IMR-90 (cell line): ENCODE measurements at regions not wholly inside any gene's neighbourhood (a gene's known extent, or its start where the extent isn't known, plus 50 kb on each side); places are given as distances from the start of the nearest gene placed in this dataset.

Experiments used
- ATAC-seq: fragments of 200-7000 bp; cut with Tn5 transposase; 2 replicates; pipeline ENCODE4 v1.9.1; 2020; ENCODE audit warnings: low read depth, mild to moderate bottlenecking, moderate library complexity
- BruUV-seq: library from RNA; stranded (reverse); fragments of 400-500 nt; replicated peaks from 2 replicates; lab custom pipeline; 2021; lab: Mats Ljungman, UMichigan
- CTCF ChIA-PET: fragments of 300-600 bp; formaldehyde crosslinking; extraction: SDS; loops from one replicate; lab custom pipeline; 2021; ENCODE audit warnings: antibody characterized with exemption; lab: Yijun Ruan, JAX
- POLR2A ChIA-PET: fragments of 300-600 bp; sonication (Branson Sonifier 250); formaldehyde crosslinking; loops from one replicate; lab custom pipeline; 2022; ENCODE audit warnings: antibody characterized with exemption; ENCODE audit not compliant: unreplicated experiment; lab: Charles Lee
- DNase-seq: peaks from one replicate; pipeline ENCODE4 v3.0.0; 2013
- H2AFZ ChIP-seq: replicated peaks from 2 replicates; pipeline ENCODE3; 2013; ENCODE audit warnings: low read length, mild to moderate bottlenecking; ENCODE audit not compliant: poor library complexity
- H2AK5ac ChIP-seq: 2 replicates; pipeline ENCODE4 v1.6.1; 2013; ENCODE audit warnings: low read depth, low read length, inconsistent platforms
- H2AK9ac ChIP-seq: replicated peaks from 2 replicates; pipeline ENCODE3; 2013; ENCODE audit warnings: mild to moderate bottlenecking, low read depth, low read length, moderate library complexity; ENCODE audit not compliant: poor library complexity
- H2BK120ac ChIP-seq: 2 replicates; pipeline ENCODE4 v1.6.1; 2013; ENCODE audit warnings: low read depth, low read length, inconsistent platforms
- H2BK15ac ChIP-seq: 3 replicates; pipeline ENCODE4 v1.6.1; 2013; ENCODE audit warnings: low read depth, low read length, inconsistent platforms
- H2BK20ac ChIP-seq: 2 replicates; pipeline ENCODE4 v1.6.1; 2013; ENCODE audit warnings: low read depth, mild to moderate bottlenecking, inconsistent platforms, low read length, moderate library complexity
- H2BK5ac ChIP-seq: 2 replicates; pipeline ENCODE4 v1.6.1; 2013; ENCODE audit warnings: mild to moderate bottlenecking, low read depth, low read length, inconsistent platforms; ENCODE audit not compliant: poor library complexity, severe bottlenecking
- H3K14ac ChIP-seq: replicated peaks from 2 replicates; pipeline ENCODE4 v1.6.1; 2013; ENCODE audit warnings: low read depth, low read length, inconsistent platforms
- H3K18ac ChIP-seq: 2 replicates; pipeline ENCODE4 v1.6.1; 2013; ENCODE audit warnings: low read depth, low read length, control low read depth
- H3K23ac ChIP-seq: 2 replicates; pipeline ENCODE4 v1.6.1; 2013; ENCODE audit warnings: low read depth, low read length, inconsistent platforms
- H3K27ac ChIP-seq: 2 replicates; pipeline ENCODE4 v1.5.1; 2013; ENCODE audit warnings: mild to moderate bottlenecking, control low read depth, low read length; ENCODE audit not compliant: insufficient read depth
- H3K27me3 ChIP-seq: 2 replicates; pipeline ENCODE4 v1.6.1; 2013; ENCODE audit warnings: low read length; ENCODE audit not compliant: control insufficient read depth, insufficient read depth
- H3K36me3 ChIP-seq: 2 replicates; pipeline ENCODE4 v1.6.1; 2013; ENCODE audit warnings: low read length, mixed read lengths; ENCODE audit not compliant: control insufficient read depth, insufficient read depth
- H3K4ac ChIP-seq: 2 replicates; pipeline ENCODE4 v1.6.1; 2013; ENCODE audit warnings: low read depth, low read length, inconsistent platforms
- H3K4me1 ChIP-seq: 2 replicates; pipeline ENCODE4 v1.6.1; 2013; ENCODE audit warnings: low read length, mixed read lengths; ENCODE audit not compliant: control insufficient read depth, insufficient read depth
- H3K4me2 ChIP-seq: 2 replicates; pipeline ENCODE4 v1.6.1; 2013; ENCODE audit warnings: low read depth, mild to moderate bottlenecking, control low read depth, low read length, moderate library complexity
- H3K4me3 ChIP-seq: 2 replicates; pipeline ENCODE4 v1.5.1; 2013; ENCODE audit warnings: low read depth, mild to moderate bottlenecking, control low read depth, low read length, moderate library complexity; ENCODE audit not compliant: insufficient read depth
- H3K56ac ChIP-seq: 2 replicates; pipeline ENCODE4 v1.6.1; 2013; ENCODE audit warnings: low read length, inconsistent platforms; ENCODE audit not compliant: insufficient read depth; ENCODE audit errors: extremely low read depth
- H3K79me1 ChIP-seq, 2 experiments: 2 replicates each; pipeline ENCODE4 v1.6.1; 2013; ENCODE audit warnings: low read length in 2 of 2, inconsistent platforms in 1 of 2, low read depth in 1 of 2
- H3K9ac ChIP-seq: 2 replicates; pipeline ENCODE4 v1.6.1; 2013; ENCODE audit warnings: low read depth, low read length, control low read depth
- H3K9me1 ChIP-seq: 2 replicates; pipeline ENCODE4 v1.6.1; 2013; ENCODE audit warnings: low read length, inconsistent platforms; ENCODE audit not compliant: insufficient read depth
- H3K9me3 ChIP-seq: 2 replicates; pipeline ENCODE4 v1.6.1; 2013; ENCODE audit warnings: low read length; ENCODE audit not compliant: control insufficient read depth, insufficient read depth
- H4K20me1 ChIP-seq: 2 replicates; pipeline ENCODE4 v1.6.1; 2013; ENCODE audit warnings: low read length, inconsistent platforms; ENCODE audit not compliant: insufficient read depth
- H4K5ac ChIP-seq: 2 replicates; pipeline ENCODE4 v1.6.1; 2013; ENCODE audit warnings: mild to moderate bottlenecking, low read depth, low read length, control low read depth
- H4K8ac ChIP-seq, 2 experiments: 2 replicates each; pipeline ENCODE4 v1.6.1; 2013; ENCODE audit warnings: low read depth in 2 of 2, low read length in 2 of 2, control low read depth in 1 of 2, inconsistent platforms in 1 of 2
- H4K91ac ChIP-seq: 2 replicates; pipeline ENCODE4 v1.6.1; 2013; ENCODE audit warnings: low read depth, low read length, inconsistent platforms; ENCODE audit not compliant: insufficient read depth
- BHLHE40 ChIP-seq: fragments of 150-350 bp; IDR thresholded peaks from 2 replicates; pipeline ENCODE4 v1.6.1; 2016; ENCODE audit warnings: mild to moderate bottlenecking, low read depth, low read length
- CEBPB ChIP-seq: IDR thresholded peaks from 2 replicates; pipeline ENCODE4 v1.6.1; 2012; ENCODE audit warnings: low read depth, low read length, improper control_type of control experiment
- CHD1 ChIP-seq: IDR thresholded peaks from 2 replicates; pipeline ENCODE4 v1.6.1; 2012; ENCODE audit warnings: low read depth, low read length, improper control_type of control experiment
- CTCF ChIP-seq: conservative IDR thresholded peaks from 2 replicates; pipeline ENCODE4 v1.5.1; 2012; ENCODE audit warnings: mild to moderate bottlenecking, low read depth, low read length, improper control_type of control experiment
- ELK1 ChIP-seq: fragments of 150-350 bp; IDR thresholded peaks from 2 replicates; pipeline ENCODE4 v1.6.1; 2016; ENCODE audit warnings: low read depth, mild to moderate bottlenecking, low read length, moderate library complexity, borderline replicate concordance
- FOS ChIP-seq: fragments of 150-350 bp; IDR thresholded peaks from 2 replicates; pipeline ENCODE4 v1.6.1; 2016; ENCODE audit warnings: low read depth, low read length
- MAFK ChIP-seq: IDR thresholded peaks from 2 replicates; pipeline ENCODE4 v1.6.1; 2012; ENCODE audit warnings: low read depth, low read length, improper control_type of control experiment
- MAZ ChIP-seq: IDR thresholded peaks from 2 replicates; pipeline ENCODE4 v1.6.1; 2012; ENCODE audit warnings: low read depth, mild to moderate bottlenecking, low read length, improper control_type of control experiment, moderate library complexity, borderline replicate concordance
- MXI1 ChIP-seq: IDR thresholded peaks from 2 replicates; pipeline ENCODE4 v1.6.1; 2012; ENCODE audit warnings: low read depth, mild to moderate bottlenecking, low read length, moderate library complexity, borderline replicate concordance
- NFE2L2 ChIP-seq: fragments of 150-350 bp; IDR thresholded peaks from 2 replicates; pipeline ENCODE4 v1.6.1; 2016; ENCODE audit warnings: low read depth, mild to moderate bottlenecking, low read length
- POLR2A ChIP-seq: IDR thresholded peaks from 2 replicates; pipeline ENCODE4 v1.6.1; 2012; ENCODE audit warnings: mild to moderate bottlenecking, low read depth, low read length
- RAD21 ChIP-seq: IDR thresholded peaks from 2 replicates; pipeline ENCODE4 v1.6.1; 2012; ENCODE audit warnings: low read length, improper control_type of control experiment
- RCOR1 ChIP-seq: IDR thresholded peaks from 2 replicates; pipeline ENCODE4 v1.6.1; 2012; ENCODE audit warnings: mild to moderate bottlenecking, low read length, improper control_type of control experiment; ENCODE audit not compliant: insufficient replicate concordance
- RFX5 ChIP-seq: IDR thresholded peaks from 2 replicates; pipeline ENCODE4 v1.8.0; 2012; ENCODE audit warnings: low read depth, mild to moderate bottlenecking, low read length, moderate library complexity
- SMC3 ChIP-seq: fragments of 150-350 bp; IDR thresholded peaks from 2 replicates; pipeline ENCODE4 v1.6.1; 2016; ENCODE audit warnings: low read depth, mild to moderate bottlenecking, antibody characterized with exemption, low read length, moderate library complexity
- WGBS, 2 experiments: methylation state at CpG; one replicate each; pipeline versions ENCODE4 v1.1.5 to v1.1.7; 2013; ENCODE audit warnings: missing lambda C conversion rate in 2 of 2; ENCODE audit not compliant: insufficient read length in 1 of 2; ENCODE audit errors: extremely low coverage in 2 of 2; 5-methylcytosine and 5-hydroxymethylcytosine counted together
- dilution Hi-C: fragments of 300-500 bp; cut with HindIII; formaldehyde crosslinking; loops from one replicate; pipeline ENCODE4 v1.14.3; 2018; ENCODE audit warnings: low sequenced_read_pairs; ENCODE audit not compliant: unreplicated experiment
- in situ Hi-C: fragments of 300-500 bp; cut with MboI; formaldehyde crosslinking; loops from 3 replicates; pipeline ENCODE4 v1.14.3; 2019; ENCODE audit warnings: low sequenced_read_pairs, inconsistent platforms, mixed read lengths
- intact Hi-C: fragments of 100-400 bp; cut with micrococcal nuclease; formaldehyde crosslinking; loops from 2 replicates; pipeline ENCODE4 v1.10.0; 2022
- TF ChIP-seq, protein P1 (sequence below): fragments of 150-350 bp; IDR thresholded peaks from 2 replicates; pipeline ENCODE4 v1.6.1; 2017; ENCODE audit warnings: mild to moderate bottlenecking, antibody characterized with exemption, low read length, low read depth

DNA sequence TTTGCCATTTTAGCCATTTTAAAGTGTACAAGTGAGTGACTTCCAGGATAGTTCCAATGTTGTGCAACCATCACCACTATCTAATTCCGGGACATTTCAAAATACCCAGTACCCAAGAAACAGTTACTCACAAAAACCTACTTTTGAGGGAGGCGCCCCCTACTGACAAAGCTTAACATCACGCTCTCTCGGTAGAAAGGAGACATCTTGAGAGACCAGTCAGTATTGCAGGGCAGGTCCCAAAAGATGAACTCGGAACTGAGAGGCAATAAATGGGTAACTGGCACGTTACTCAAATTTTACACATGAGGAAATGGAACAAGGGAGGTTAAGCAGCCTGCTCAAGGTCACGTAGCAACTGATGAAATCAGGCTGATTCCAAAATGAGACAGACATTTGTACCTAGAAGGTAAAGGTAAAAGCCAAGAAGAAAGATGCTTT lies 50.0 kb upstream of the POU2AF1 start:
- no peak overlapping the region for H2BK5ac ChIP-seq
- WGBS, 2 experiments, result 60% methylated on average over 4 of the region's 7 CpGs; no CpG with 5 or more reads in 1 of the 2 experiments
- ATAC-seq (0 out of 2 replicates have a peak, but pooled peaks have one; percentile 29), DNase-seq (peak; percentile 37)
- ChIA-PET POLR2A (no interaction called here), CTCF (interaction anchor here (0.6 to 2.6 kb wide), 8 partner anchors 9 to 597 kb away, joined by 3 to 13 read pairs (median 3); no protein-coding TSS in a partner anchor)
- no peak overlapping the region for H3K14ac ChIP-seq
- H2BK15ac ChIP-seq, result no peak overlapping the region
- H3K9ac ChIP-seq, result no peak overlapping the region
- no peak overlapping the region for H3K23ac ChIP-seq
- H3K9me3 ChIP-seq, result no peaks in the 10 kb centered on the region
- in situ Hi-C loops, result loop anchor here (25.0 kb wide), 2 partner anchors 967 to 1217 kb away; no protein-coding TSS in a partner anchor
- H3K18ac ChIP-seq, result no peak overlapping the region
- no peak overlapping the region for H3K4me2 ChIP-seq
- H2AK9ac ChIP-seq, result no peak overlapping the region
- no peak overlapping the region for H2BK20ac ChIP-seq
- H4K91ac ChIP-seq, result no peak overlapping the region
- no peaks in the 10 kb centered on the region for H3K79me1 ChIP-seq
- no peaks in the 10 kb centered on the region for H3K9me1 ChIP-seq
- H3K36me3 ChIP-seq, result no peaks in the 10 kb centered on the region
- no peak overlapping the region for H3K27ac ChIP-seq
- H4K8ac ChIP-seq, result no peak overlapping the region
- no peak overlapping the region for H3K4ac ChIP-seq
- H2BK120ac ChIP-seq, result no peak overlapping the region
- H2AFZ ChIP-seq, result no peak overlapping the region
- no peaks in the 10 kb centered on the region for H4K20me1 ChIP-seq
- no peak overlapping the region for H4K5ac ChIP-seq
- intact Hi-C loops, result no loop called here
- no peak overlapping the region for H3K56ac ChIP-seq
- H2AK5ac ChIP-seq, result no peak overlapping the region
- TF ChIP-seq RAD21 (peak; percentile 44), SMC3 (peak; percentile 39), FOS (no peak), CEBPB (peak; percentile 63), MAFK (no peak), CHD1 (no peak), RCOR1 (no peak), NFE2L2 (no peak), POLR2A (no peak), RFX5 (no peak), MXI1 (no peak), MAZ (no peak), BHLHE40 (no peak), CTCF (peak; percentile 68), ELK1 (no peak)
- TF ChIP-seq, protein P1, sequence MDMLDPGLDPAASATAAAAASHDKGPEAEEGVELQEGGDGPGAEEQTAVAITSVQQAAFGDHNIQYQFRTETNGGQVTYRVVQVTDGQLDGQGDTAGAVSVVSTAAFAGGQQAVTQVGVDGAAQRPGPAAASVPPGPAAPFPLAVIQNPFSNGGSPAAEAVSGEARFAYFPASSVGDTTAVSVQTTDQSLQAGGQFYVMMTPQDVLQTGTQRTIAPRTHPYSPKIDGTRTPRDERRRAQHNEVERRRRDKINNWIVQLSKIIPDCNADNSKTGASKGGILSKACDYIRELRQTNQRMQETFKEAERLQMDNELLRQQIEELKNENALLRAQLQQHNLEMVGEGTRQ, result no peak
- BruUV-seq, result no TSS peak
- no peaks in the 10 kb centered on the region for H3K4me1 ChIP-seq
- dilution Hi-C loops, result no loop called here
- no peak overlapping the region for H3K4me3 ChIP-seq
- peaks cover 15% of the 10 kb centered on the region for H3K27me3 ChIP-seq
